HepG2 (cell line): ENCODE measurements at regions not wholly inside any gene's neighbourhood (a gene's known extent, or its start where the extent isn't known, plus 50 kb on each side); places are given as distances from the start of the nearest gene placed in this dataset.

Experiments used
- ATAC-seq: fragments of 200-7000 bp; cut with Tn5 transposase; 3 replicates; pipeline ENCODE4 v1.9.1; 2020; ENCODE audit warnings: mild to moderate bottlenecking, moderate library complexity
- BruUV-seq: library from RNA; stranded (reverse); fragments of 400-500 nt; replicated peaks from 2 replicates; lab custom pipeline; 2021; lab: Mats Ljungman, UMichigan
- CTCF ChIA-PET: fragments of 300-600 bp; formaldehyde crosslinking; extraction: SDS; loops from one replicate; lab custom pipeline; 2021; ENCODE audit warnings: low total read pairs, inconsistent platforms, low intra/inter-chr PET ratio; lab: Yijun Ruan, JAX
- POLR2A ChIA-PET: fragments of 350-600 bp; sonication (Branson Sonifier 250); formaldehyde crosslinking; loops from one replicate; lab custom pipeline; 2020; ENCODE audit warnings: antibody characterized with exemption, inconsistent platforms; lab: Yijun Ruan, JAX
- DNase-seq: peaks from one replicate; pipeline ENCODE4 v3.0.0-alpha.2; 2015; ENCODE audit warnings: low spot score
- FAIRE-seq: peaks from 3 replicates; lab custom pipeline; 2011; peaks lifted over from hg19 to GRCh38; lab: Jason Lieb, UNC
- H2AFZ ChIP-seq: one replicate; pipeline ENCODE4 v1.6.1; 2011; ENCODE audit warnings: low read length, inconsistent platforms
- H3K27ac ChIP-seq: fragments of 300-600 bp; 3 replicates; pipeline ENCODE4 v1.8.0; 2011; ENCODE audit warnings: mixed run types, mild to moderate bottlenecking, mixed read lengths, low read length, inconsistent platforms; ENCODE audit not compliant: insufficient read depth; ENCODE audit errors: extremely low read length
- H3K27me3 ChIP-seq, 2 experiments: fragments of 200-600 bp in 1 of 2; 2 replicates in 1 of 2; 3 replicates in 1 of 2; pipeline versions ENCODE4 v1.6.0 to v1.8.0; 2011; ENCODE audit warnings: low read length in 2 of 2, mild to moderate bottlenecking in 2 of 2, moderate library complexity in 2 of 2, inconsistent platforms in 1 of 2; ENCODE audit not compliant: insufficient read depth in 2 of 2, control insufficient read depth in 1 of 2
- H3K36me3 ChIP-seq, 2 experiments: fragments of 200-600 bp in 1 of 2; replicated peaks in 1 of 2; 2 replicates in 1 of 2; 3 replicates in 1 of 2; pipeline versions ENCODE4 v1.5.1 to v1.8.0; 2011; ENCODE audit warnings: low read length in 2 of 2, inconsistent platforms in 1 of 2; ENCODE audit not compliant: insufficient read depth in 2 of 2, control insufficient read depth in 1 of 2
- H3K4me1 ChIP-seq: 2 replicates; pipeline ENCODE4 v1.5.1; 2012; ENCODE audit warnings: low read length, inconsistent platforms; ENCODE audit not compliant: insufficient read depth
- H3K4me2 ChIP-seq: 2 replicates; pipeline ENCODE4 v1.6.0; 2011; ENCODE audit warnings: low read depth, low read length, inconsistent platforms
- H3K4me3 ChIP-seq, 3 experiments: fragments of 200-600 bp in 1 of 3; sonication (generic), shearing (Covaris generic) in 1 of 3; replicated peaks in 1 of 3; 2 replicates each; pipeline ENCODE4 v1.5.1; 2011 to 2016; ENCODE audit warnings: low read length in 3 of 3, inconsistent platforms in 2 of 3, low read depth in 2 of 3, mild to moderate bottlenecking in 2 of 3, control low read depth in 1 of 3, mixed read lengths in 1 of 3; ENCODE audit not compliant: insufficient read depth in 1 of 3
- H3K79me2 ChIP-seq: one replicate; pipeline ENCODE4 v1.6.1; 2011; ENCODE audit warnings: low read length, inconsistent platforms; ENCODE audit not compliant: insufficient read depth
- H3K9ac ChIP-seq: 2 replicates; pipeline ENCODE4 v1.6.0; 2011; ENCODE audit warnings: mild to moderate bottlenecking, low read depth, low read length, inconsistent platforms; ENCODE audit not compliant: insufficient read depth
- H3K9me3 ChIP-seq: 2 replicates; pipeline ENCODE4 v1.5.1; 2012; ENCODE audit warnings: mild to moderate bottlenecking, low read length
- H4K20me1 ChIP-seq: 2 replicates; pipeline ENCODE4 v1.6.0; 2011; ENCODE audit warnings: inconsistent platforms, mild to moderate bottlenecking, low read length, moderate library complexity; ENCODE audit not compliant: insufficient read depth
- CENPT ChIP-seq: sonication (generic); formaldehyde crosslinking; IDR thresholded peaks from 2 replicates; pipeline ENCODE4 v1.8.0; 2022; ENCODE audit warnings: low read depth, mild to moderate bottlenecking, moderate library complexity, missing genetic modification reagents
- CREB1 ChIP-seq, 2 experiments: fragments of 450-650 bp in 1 of 2; IDR thresholded peaks; 2 replicates each; pipeline ENCODE4 v1.6.1; 2016 to 2017; ENCODE audit warnings: control low read depth in 1 of 2, mild to moderate bottlenecking in 1 of 2, missing compliant biosample characterization in 1 of 2, missing genetic modification characterization in 1 of 2
- GPN1 ChIP-seq: sonication (generic); formaldehyde crosslinking; IDR thresholded peaks from 2 replicates; pipeline ENCODE4 v1.5.1; 2020; ENCODE audit warnings: missing genetic modification reagents, borderline replicate concordance
- HHEX ChIP-seq: IDR thresholded peaks from 2 replicates; pipeline ENCODE4 v1.6.1; 2016; ENCODE audit warnings: control low read depth
- HNRNPUL1 ChIP-seq: fragments of 200-400 bp; formaldehyde crosslinking; IDR thresholded peaks from 2 replicates; pipeline ENCODE4 v1.6.1; 2017; ENCODE audit warnings: low read depth, mild to moderate bottlenecking, low read length, moderate library complexity
- IKZF4 ChIP-seq: sonication (generic); formaldehyde crosslinking; IDR thresholded peaks from 2 replicates; pipeline ENCODE4 v1.5.1; 2020; ENCODE audit warnings: borderline replicate concordance, mild to moderate bottlenecking, low read depth, missing genetic modification reagents; ENCODE audit errors: not compliant biosample characterization
- KAT7 ChIP-seq: IDR thresholded peaks from 2 replicates; pipeline ENCODE4 v1.6.1; 2018; ENCODE audit warnings: borderline replicate concordance, missing compliant biosample characterization
- MTF2 ChIP-seq: sonication (generic); formaldehyde crosslinking; IDR thresholded peaks from 2 replicates; pipeline ENCODE4 v1.5.0; 2020; ENCODE audit warnings: missing genetic modification reagents, borderline replicate concordance
- MZF1 ChIP-seq: sonication (generic); formaldehyde crosslinking; IDR thresholded peaks from 2 replicates; pipeline ENCODE4 v1.8.1; 2023; ENCODE audit warnings: mild to moderate bottlenecking, missing genetic modification reagents, borderline replicate concordance
- NFYC ChIP-seq: IDR thresholded peaks from 2 replicates; pipeline ENCODE4 v1.6.1; 2016; ENCODE audit warnings: missing genetic modification reagents, missing compliant biosample characterization
- SMARCE1 ChIP-seq: fragments of 450-650 bp; IDR thresholded peaks from 2 replicates; pipeline ENCODE4 v1.6.1; 2017; ENCODE audit warnings: borderline replicate concordance
- YEATS2 ChIP-seq: sonication (generic); formaldehyde crosslinking; IDR thresholded peaks from 2 replicates; pipeline ENCODE4 v1.4.0; 2020; ENCODE audit warnings: missing genetic modification reagents, borderline replicate concordance
- ZBTB42 ChIP-seq: sonication (generic); formaldehyde crosslinking; IDR thresholded peaks from 2 replicates; pipeline ENCODE4 v1.5.0; 2020; ENCODE audit warnings: mild to moderate bottlenecking, missing genetic modification reagents
- ZBTB7B ChIP-seq: sonication (generic); formaldehyde crosslinking; IDR thresholded peaks from 2 replicates; pipeline ENCODE4 v1.4.0; 2020; ENCODE audit warnings: missing genetic modification reagents
- ZNF296 ChIP-seq: sonication (generic); formaldehyde crosslinking; conservative IDR thresholded peaks from 2 replicates; pipeline ENCODE4 v1.5.0; 2020; ENCODE audit warnings: mild to moderate bottlenecking, missing genetic modification reagents
- ZNF547 ChIP-seq: sonication (generic); formaldehyde crosslinking; IDR thresholded peaks from 2 replicates; pipeline ENCODE4 v1.5.1; 2020; ENCODE audit warnings: mild to moderate bottlenecking, missing genetic modification reagents
- ZNF570 ChIP-seq: sonication (generic); formaldehyde crosslinking; IDR thresholded peaks from 2 replicates; pipeline ENCODE4 v1.4.0; 2020; ENCODE audit warnings: mild to moderate bottlenecking, missing genetic modification reagents, borderline replicate concordance
- ZNF776 ChIP-seq: sonication (generic); formaldehyde crosslinking; IDR thresholded peaks from 2 replicates; pipeline ENCODE4 v1.4.0; 2020; ENCODE audit warnings: mild to moderate bottlenecking, missing genetic modification reagents
- WGBS: methylation state at CpG from one replicate; pipeline ENCODE4 v1.1.6; 2017; ENCODE audit warnings: low lambda C conversion rate; 5-methylcytosine and 5-hydroxymethylcytosine counted together
- in situ Hi-C: cut with HindIII; loops from 2 replicates; pipeline ENCODE4 v1.10.0; 2017; ENCODE audit warnings: low pct_unique_long_range_greater_than_20kb; ENCODE audit not compliant: extremely low pct_ligation_motif_present
- intact Hi-C: fragments of 100-400 bp; cut with micrococcal nuclease; formaldehyde crosslinking; loops from one replicate; pipeline ENCODE4 v1.10.0; 2022; ENCODE audit not compliant: unreplicated experiment
- TF ChIP-seq, protein P1 (sequence below): IDR thresholded peaks from 2 replicates; pipeline ENCODE4 v1.6.1; 2016

DNA sequence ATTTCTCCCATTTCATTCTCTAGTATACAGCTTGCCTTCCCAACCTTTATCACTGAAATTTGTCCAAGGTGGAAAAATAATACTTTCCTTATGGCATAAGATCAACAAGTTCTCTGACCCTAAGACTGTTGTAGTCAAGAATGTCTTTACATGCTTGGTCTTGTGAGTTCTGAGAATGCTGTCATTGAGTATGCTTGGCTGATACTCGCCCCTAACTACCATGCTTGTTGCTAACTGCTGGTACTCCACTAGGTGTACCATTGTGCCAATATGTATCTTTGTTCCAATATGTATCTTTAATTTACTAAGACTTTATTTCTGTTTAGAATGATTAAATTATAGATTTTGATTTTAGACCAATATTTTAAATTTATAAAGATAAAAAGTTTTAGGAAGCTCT is 796.4 kb downstream of the PCDH7 start (continued):
- TF ChIP-seq ZNF570 (CRISPR knock-in tag) = no peak
- no peak for TF ChIP-seq GPN1 (CRISPR knock-in tag)
- TF ChIP-seq, all 625 proteins: peak for 0

DNA sequence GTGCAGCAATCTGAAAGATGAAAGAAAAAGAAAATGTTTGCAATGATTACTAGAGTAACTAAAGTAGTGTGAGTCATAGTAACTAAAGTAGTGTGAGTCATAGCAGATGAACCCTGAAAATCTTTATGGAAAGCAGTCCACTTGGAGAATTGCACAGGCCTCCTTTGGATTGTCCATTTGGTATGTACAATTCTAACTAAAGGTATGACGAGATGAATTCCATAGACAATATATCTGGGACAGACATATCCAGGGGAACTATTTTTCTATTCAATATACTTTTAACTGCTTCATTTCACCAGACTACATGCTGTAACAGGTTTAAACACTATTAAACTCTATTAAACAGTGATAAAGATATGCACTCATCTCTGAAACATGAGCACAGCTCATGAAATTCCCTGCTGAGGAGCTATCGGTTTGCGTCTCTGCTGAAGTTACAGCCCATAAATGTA is 798.7 kb downstream of the PCDH7 start:
- ATAC-seq (no peak), FAIRE-seq (no peak), DNase-seq (no peak)
- no peak overlapping the region for H3K4me3 ChIP-seq
- no peaks in the 10 kb centered on the region for H3K4me1 ChIP-seq
- BruUV-seq = no TSS peak
- in situ Hi-C loops (no loop called here), intact Hi-C loops (no loop called here)
- no peak overlapping the region for H3K9ac ChIP-seq
- 39% methylated on average over 3 of the region's 3 CpGs for WGBS
- H3K4me2 ChIP-seq = no peak overlapping the region
- no peaks in the 10 kb centered on the region for H4K20me1 ChIP-seq
- H2AFZ ChIP-seq = no peak overlapping the region
- ChIA-PET POLR2A (no interaction called here), CTCF (no interaction called here)
- no peaks in the 10 kb centered on the region for H3K36me3 ChIP-seq
- no peak overlapping the region for H3K27ac ChIP-seq
- H3K79me2 ChIP-seq = no peaks in the 10 kb centered on the region
- TF ChIP-seq CENPT (CRISPR knock-in tag) (no peak), CREB1 (IDR thresholded peaks at IDR 0.05) (peak; percentile 20; the same call in 1 of the 2 replicates), CREB1 (CRISPR knock-in tag; IDR thresholded peaks at IDR 0.05) (no peak)
- peaks cover 45% of the 10 kb centered on the region for H3K9me3 ChIP-seq
- no peaks in the 10 kb centered on the region for H3K27me3 ChIP-seq

DNA sequence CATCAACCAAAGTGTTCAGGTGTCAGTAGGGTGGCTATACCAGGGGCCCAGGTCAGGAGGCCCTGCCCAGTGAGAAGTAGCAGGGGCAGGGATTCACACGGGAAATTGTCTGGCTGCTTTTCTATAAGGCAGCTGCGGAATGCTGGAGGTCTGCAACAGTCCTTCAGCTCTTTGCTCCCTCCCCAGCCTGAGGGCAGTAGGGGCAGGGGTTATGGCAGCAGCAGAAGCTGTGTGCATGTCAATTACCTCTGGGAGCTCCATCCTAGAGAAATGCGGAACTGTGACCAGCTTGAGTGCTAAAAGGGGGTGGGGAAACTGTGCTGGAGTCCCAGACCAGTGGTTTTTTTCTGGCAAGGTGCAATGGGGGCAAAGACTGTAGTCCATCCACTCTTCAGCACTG is 810.4 kb downstream of the PCDH7 start:
- WGBS = 0% methylated on average over 1 of the region's 3 CpGs
- H3K36me3 ChIP-seq = no peaks in the 10 kb centered on the region
- in situ Hi-C loops (no loop called here), intact Hi-C loops (no loop called here)
- no peaks in the 10 kb centered on the region for H4K20me1 ChIP-seq
- H2AFZ ChIP-seq = no peak overlapping the region
- POLR2A ChIA-PET = no interaction called here
- no peak for ATAC-seq
- H3K4me2 ChIP-seq = no peak overlapping the region
- no peaks in the 10 kb centered on the region for H3K27me3 ChIP-seq
- H3K4me1 ChIP-seq = no peaks in the 10 kb centered on the region
- H3K9ac ChIP-seq = no peak overlapping the region
- no TSS peak for BruUV-seq
- H3K79me2 ChIP-seq = no peaks in the 10 kb centered on the region
- no peak for FAIRE-seq
- no peak overlapping the region for H3K4me3 ChIP-seq
- CTCF ChIA-PET = no interaction called here
- H3K27ac ChIP-seq = no peak overlapping the region
- no peak for DNase-seq
- H3K9me3 ChIP-seq = peaks cover 71% of the 10 kb centered on the region
- TF ChIP-seq ZNF547 = no peak
- no peak for TF ChIP-seq ZBTB42
- no peak for TF ChIP-seq MTF2 (CRISPR knock-in tag)
- TF ChIP-seq YEATS2 (CRISPR knock-in tag) = no peak
- TF ChIP-seq KAT7 (CRISPR knock-in tag) = no peak
- no peak for TF ChIP-seq IKZF4
- no peak for TF ChIP-seq ZNF296 (CRISPR knock-in tag)
- TF ChIP-seq SMARCE1 = no peak
- no peak for TF ChIP-seq ZNF776 (CRISPR knock-in tag)
- TF ChIP-seq, protein P1, sequence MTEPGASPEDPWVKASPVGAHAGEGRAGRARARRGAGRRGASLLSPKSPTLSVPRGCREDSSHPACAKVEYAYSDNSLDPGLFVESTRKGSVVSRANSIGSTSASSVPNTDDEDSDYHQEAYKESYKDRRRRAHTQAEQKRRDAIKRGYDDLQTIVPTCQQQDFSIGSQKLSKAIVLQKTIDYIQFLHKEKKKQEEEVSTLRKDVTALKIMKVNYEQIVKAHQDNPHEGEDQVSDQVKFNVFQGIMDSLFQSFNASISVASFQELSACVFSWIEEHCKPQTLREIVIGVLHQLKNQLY (CRISPR knock-in tag) = no peak
- no peak for TF ChIP-seq HHEX (CRISPR knock-in tag)
- TF ChIP-seq HNRNPUL1 = no peak
- TF ChIP-seq MZF1 = no peak
- TF ChIP-seq ZBTB7B (CRISPR knock-in tag) = no peak
- no peak for TF ChIP-seq NFYC (CRISPR knock-in tag)
